ENCODE measurements at regions not wholly inside any gene's neighbourhood (a gene's known extent, or its start where the extent isn't known, plus 50 kb on each side); places are given as distances from the start of the nearest gene placed in this dataset.

GRCh38 chr16:74160759-74161158, 135.9 kb upstream of the PSMD7 start:
- H3K36me3 ChIP-seq (replicated peaks in 1 of 2; ENCODE audit: control insufficient read depth in 1 of 2, insufficient read depth in 2 of 2, low read length in 2 of 2) = no peaks in the 10 kb centered on the region
- TF ChIP-seq ZSCAN25 (CRISPR knock-in tag; IDR thresholded peaks at IDR 0.05) (no peak), HDAC1 (CRISPR knock-in tag; IDR thresholded peaks at IDR 0.05) (no peak), ZNF317 (CRISPR knock-in tag; IDR thresholded peaks at IDR 0.05) (peak; percentile 84), ZNF44 (CRISPR knock-in tag; IDR thresholded peaks at IDR 0.05) (no peak)
- H3K27me3 ChIP-seq (ENCODE audit: control insufficient read depth in 1 of 2, insufficient read depth in 2 of 2, low read length in 2 of 2) = no peaks in the 10 kb centered on the region
- ATAC-seq (no peak), DNase-seq (ENCODE audit: low spot score) (no peak), FAIRE-seq (no peak)
- H4K20me1 ChIP-seq (ENCODE audit: insufficient read depth, low read length) = no peaks in the 10 kb centered on the region
- H3K9ac ChIP-seq (ENCODE audit: insufficient read depth, low read depth, low read length) = no peak overlapping the region
- 2% methylated on average over 2 of the region's 2 CpGs for WGBS (ENCODE audit: low lambda C conversion rate)
- no peak overlapping the region for H3K27ac ChIP-seq (ENCODE audit: extremely low read length, insufficient read depth, low read length)
- H3K9me3 ChIP-seq (ENCODE audit: low read length) = no peaks in the 10 kb centered on the region; the same call in 1 of the 2 replicates
- no peak overlapping the region for H3K4me2 ChIP-seq (ENCODE audit: low read depth, low read length)
- no peaks in the 10 kb centered on the region for H3K79me2 ChIP-seq (ENCODE audit: insufficient read depth, low read length)
- H3K4me3 ChIP-seq (replicated peaks in 1 of 3; ENCODE audit: insufficient read depth in 1 of 3, low read depth in 2 of 3, low read length in 3 of 3) = no peak overlapping the region
- BruUV-seq (replicated peaks) = no TSS peak
- no peaks in the 10 kb centered on the region for H3K4me1 ChIP-seq (ENCODE audit: insufficient read depth, low read length)
- CTCF ChIA-PET (ENCODE audit: low intra/inter-chr PET ratio, low total read pairs) = no interaction called here
- no peak overlapping the region for H2AFZ ChIP-seq (ENCODE audit: low read length)
- in situ Hi-C loops (cut with HindIII; ENCODE audit: extremely low pct_ligation_motif_present, low pct_unique_long_range_greater_than_20kb) (no loop called here), intact Hi-C loops (cut with micrococcal nuclease; ENCODE audit: unreplicated experiment) (no loop called here)
- POLR2A ChIA-PET = no interaction called here

GRCh38 chr16:74153773-74154172, 142.8 kb upstream of the PSMD7 start:
- Histone ChIP-seq H3K27me3 (ENCODE audit: control insufficient read depth in 1 of 2, insufficient read depth in 2 of 2, low read length in 2 of 2) (no peaks in the 10 kb centered on the region), H3K4me3 (replicated peaks in 1 of 3; ENCODE audit: insufficient read depth in 1 of 3, low read depth in 2 of 3, low read length in 3 of 3) (no peak overlapping the region), H3K4me1 (ENCODE audit: insufficient read depth, low read length) (no peaks in the 10 kb centered on the region), H3K4me2 (ENCODE audit: low read depth, low read length) (no peak overlapping the region), H2AFZ (ENCODE audit: low read length) (no peak overlapping the region), H3K27ac (ENCODE audit: extremely low read length, insufficient read depth, low read length) (no peak overlapping the region), H3K9ac (ENCODE audit: insufficient read depth, low read depth, low read length) (no peak overlapping the region), H4K20me1 (ENCODE audit: insufficient read depth, low read length) (no peaks in the 10 kb centered on the region), H3K36me3 (replicated peaks in 1 of 2; ENCODE audit: control insufficient read depth in 1 of 2, insufficient read depth in 2 of 2, low read length in 2 of 2) (no peaks in the 10 kb centered on the region), H3K79me2 (ENCODE audit: insufficient read depth, low read length) (no peaks in the 10 kb centered on the region), H3K9me3 (ENCODE audit: low read length) (no peaks in the 10 kb centered on the region)
- in situ Hi-C loops (cut with HindIII; ENCODE audit: extremely low pct_ligation_motif_present, low pct_unique_long_range_greater_than_20kb) = no loop called here
- CTCF ChIA-PET (ENCODE audit: low intra/inter-chr PET ratio, low total read pairs) = no interaction called here
- POLR2A ChIA-PET = no interaction called here
- 0% methylated on average over 1 of the region's 1 CpG for WGBS (ENCODE audit: low lambda C conversion rate)
- ATAC-seq (no peak), FAIRE-seq (no peak), DNase-seq (ENCODE audit: low spot score) (no peak)
- TF ChIP-seq ZNF598 (CRISPR knock-in tag; IDR thresholded peaks at IDR 0.05; ENCODE audit: borderline replicate concordance) (no peak), HNF4A (CRISPR knock-in tag; IDR thresholded peaks at IDR 0.05) (peak; percentile 47), RFXAP (CRISPR knock-in tag; IDR thresholded peaks at IDR 0.05; ENCODE audit: borderline replicate concordance) (no peak), UBTF (CRISPR knock-in tag; IDR thresholded peaks at IDR 0.05) (no peak), ZNF414 (CRISPR knock-in tag; IDR thresholded peaks at IDR 0.05) (no peak)
- intact Hi-C loops (cut with micrococcal nuclease; ENCODE audit: unreplicated experiment) = no loop called here
- BruUV-seq (replicated peaks) = no TSS peak

Data from HepG2 (cell line).